B cell (primary cell): ENCODE measurements at regions not wholly inside any gene's neighbourhood (a gene's known extent, or its start where the extent isn't known, plus 50 kb on each side); places are given as distances from the start of the nearest gene placed in this dataset.

Experiments used
- ATAC-seq: fragments of 200-7000 bp; cut with Tn5 transposase; one replicate; pipeline ENCODE4 v1.10.0; 2021; ENCODE audit warnings: low read depth, mild to moderate bottlenecking, moderate number of reproducible peaks, moderate library complexity
- CTCF ChIA-PET: fragments of 350-600 bp; sonication (Branson Sonifier 250); formaldehyde crosslinking; loops from one replicate; lab custom pipeline; 2021; ENCODE audit warnings: antibody characterized with exemption, inconsistent platforms; lab: Charles Lee
- POLR2A ChIA-PET: fragments of 350-600 bp; sonication (Branson Sonifier 250); formaldehyde crosslinking; loops from one replicate; lab custom pipeline; 2021; ENCODE audit warnings: antibody characterized with exemption; lab: Charles Lee
- DNase-seq: peaks from one replicate; pipeline ENCODE4 v3.0.0; 2013
- H2AFZ ChIP-seq: 2 replicates; pipeline ENCODE4 v1.6.1; 2012; ENCODE audit warnings: mild to moderate bottlenecking, low read depth, low read length; ENCODE audit not compliant: insufficient read depth, poor library complexity, severe bottlenecking
- H3K27ac ChIP-seq, 2 donors: 1 replicate in 1 of 2; 2 replicates in 1 of 2; pipeline ENCODE4 v1.5.1; 2012 to 2013; ENCODE audit warnings: low read length in 2 of 2, mild to moderate bottlenecking in 2 of 2, moderate library complexity in 1 of 2
- H3K27me3 ChIP-seq, 4 experiments: fragments of 200-600 bp in 1 of 4; sonication (generic) in 1 of 4; replicated peaks in 1 of 4; 1 replicate in 2 of 4; 2 replicates in 2 of 4; pipeline versions ENCODE4 v1.6.1 to v1.7.0; 2013 to 2016; ENCODE audit warnings: low read length in 3 of 4, mild to moderate bottlenecking in 2 of 4, mixed read lengths in 1 of 4, moderate library complexity in 1 of 4; ENCODE audit not compliant: insufficient read depth in 4 of 4, control insufficient read depth in 3 of 4; ENCODE audit errors: control extremely low read depth in 1 of 4
- H3K36me3 ChIP-seq, 2 experiments: replicated peaks in 1 of 2; 1 replicate in 1 of 2; 2 replicates in 1 of 2; pipeline versions ENCODE4 v1.6.1 to v1.7.1; 2013; ENCODE audit warnings: low read length in 1 of 2; ENCODE audit not compliant: insufficient read depth in 2 of 2, control insufficient read depth in 1 of 2; ENCODE audit errors: control extremely low read depth in 1 of 2, extremely low read depth in 1 of 2
- H3K4me1 ChIP-seq, 2 donors: fragments of 200-600 bp in 1 of 2; sonication (generic) in 1 of 2; 1 replicate in 1 of 2; 2 replicates in 1 of 2; pipeline versions ENCODE4 v1.5.1 to v1.6.1; 2013 to 2017; ENCODE audit warnings: low read length in 2 of 2; ENCODE audit not compliant: control insufficient read depth in 2 of 2, insufficient read depth in 2 of 2
- H3K4me2 ChIP-seq: replicated peaks from 2 replicates; pipeline ENCODE3; 2012; ENCODE audit warnings: mild to moderate bottlenecking, low read depth, low read length; ENCODE audit not compliant: poor library complexity, severe bottlenecking
- H3K4me3 ChIP-seq, 5 experiments: fragments of 200-600 bp in 1 of 5; sonication (generic) in 1 of 5; 1 replicate in 3 of 5; 2 replicates in 2 of 5; pipeline versions ENCODE4 v1.5.1 to v1.7.0; 2011 to 2016; ENCODE audit warnings: low read length in 4 of 5, mild to moderate bottlenecking in 4 of 5, low read depth in 2 of 5, control low read depth in 1 of 5, moderate library complexity in 1 of 5; ENCODE audit not compliant: insufficient read depth in 1 of 5; ENCODE audit errors: control extremely low read depth in 1 of 5, extremely low read depth in 1 of 5
- H3K79me2 ChIP-seq: fragments of 200-600 bp; sonication (generic); one replicate; pipeline ENCODE4 v1.6.0; 2016; ENCODE audit warnings: low read length; ENCODE audit not compliant: control insufficient read depth, insufficient read depth
- H3K9ac ChIP-seq: fragments of 200-600 bp; sonication (generic); 2 replicates; pipeline ENCODE4 v1.6.1; 2017; ENCODE audit warnings: mild to moderate bottlenecking, low read length, moderate library complexity
- H3K9me3 ChIP-seq, 3 donors: one replicate each; pipeline versions ENCODE4 v1.6.1 to v1.7.1; 2013; ENCODE audit warnings: low read length in 2 of 3; ENCODE audit not compliant: control insufficient read depth in 2 of 3, insufficient read depth in 1 of 3; ENCODE audit errors: control extremely low read depth in 1 of 3
- H4K20me1 ChIP-seq: 2 replicates; pipeline ENCODE4 v1.6.0; 2012; ENCODE audit warnings: mild to moderate bottlenecking, low read length; ENCODE audit not compliant: insufficient read depth, control insufficient read depth, poor library complexity, severe bottlenecking
- H3K27ac Mint-ChIP-seq: one replicate; pipeline ENCODE4 v1.8.0; 2021; ENCODE audit warnings: mixed read lengths
- H3K27me3 Mint-ChIP-seq: one replicate; pipeline ENCODE4 v1.8.0; 2021; ENCODE audit warnings: mixed read lengths
- H3K4me1 Mint-ChIP-seq: one replicate; pipeline ENCODE4 v1.8.0; 2021; ENCODE audit warnings: mixed read lengths
- H3K4me3 Mint-ChIP-seq: one replicate; pipeline ENCODE4 v1.8.0; 2021; ENCODE audit warnings: mixed read lengths
- H3K9me3 Mint-ChIP-seq: one replicate; pipeline ENCODE4 v1.8.0; 2022; ENCODE audit warnings: mixed read lengths; ENCODE audit not compliant: insufficient read depth
- CTCF ChIP-seq: fragments of 200-600 bp; IDR thresholded peaks from one replicate; pipeline ENCODE4 v1.8.0; 2022; ENCODE audit warnings: antibody characterized with exemption, mild to moderate bottlenecking
- EZH2 ChIP-seq: IDR thresholded peaks from 2 replicates; pipeline ENCODE4 v1.6.1; 2012; ENCODE audit warnings: borderline replicate concordance, low read depth, mild to moderate bottlenecking, moderate library complexity, low read length; ENCODE audit not compliant: insufficient read depth, poor library complexity, severe bottlenecking
- WGBS: methylation state at CpG from one replicate; pipeline ENCODE4 v1.1.5; 2013; ENCODE audit warnings: missing lambda C conversion rate; ENCODE audit not compliant: insufficient coverage; 5-methylcytosine and 5-hydroxymethylcytosine counted together
- intact Hi-C: fragments of 100-400 bp; cut with micrococcal nuclease; formaldehyde crosslinking; loops from one replicate; pipeline ENCODE4 v1.10.0; 2022

GRCh38 chr13:67355812-67356476, 125.8 kb upstream of the PCDH9 start:
- ATAC-seq (no peak), DNase-seq (no peak)
- no peaks in the 10 kb centered on the region for H3K79me2 ChIP-seq
- Mint-ChIP-seq H3K4me3 (no peak overlapping the region), H3K27me3 (no peaks in the 10 kb centered on the region), H3K4me1 (peaks cover 3% of the 10 kb centered on the region), H3K27ac (no peak overlapping the region), H3K9me3 (no peaks in the 10 kb centered on the region)
- 84% methylated on average over 4 of the region's 6 CpGs for WGBS
- H3K27ac ChIP-seq, result no peak overlapping the region
- H2AFZ ChIP-seq, result no peak overlapping the region
- TF ChIP-seq CTCF (no peak), EZH2 (no peak)
- H3K36me3 ChIP-seq, result no peaks in the 10 kb centered on the region
- POLR2A ChIA-PET, result no interaction called here
- no peaks in the 10 kb centered on the region for H3K27me3 ChIP-seq
- no peak overlapping the region for H3K9ac ChIP-seq
- no peak overlapping the region for H3K4me2 ChIP-seq
- H3K9me3 ChIP-seq, result no peaks in the 10 kb centered on the region
- CTCF ChIA-PET, result no interaction called here
- no peak overlapping the region for H3K4me3 ChIP-seq
- no peaks in the 10 kb centered on the region for H4K20me1 ChIP-seq
- intact Hi-C loops, result no loop called here
- no peaks in the 10 kb centered on the region for H3K4me1 ChIP-seq

GRCh38 chr13:67353941-67354340, 123.8 kb upstream of the PCDH9 start:
- CTCF ChIA-PET, result no interaction called here
- POLR2A ChIA-PET, result no interaction called here
- Histone ChIP-seq H3K4me3 (no peak overlapping the region), H3K79me2 (no peaks in the 10 kb centered on the region), H4K20me1 (no peaks in the 10 kb centered on the region), H3K36me3 (no peaks in the 10 kb centered on the region), H3K4me1 (no peaks in the 10 kb centered on the region), H3K4me2 (peak overlapping the region; percentile 22), H2AFZ (no peak overlapping the region), H3K27ac (no peak overlapping the region), H3K9me3 (no peaks in the 10 kb centered on the region), H3K9ac (no peak overlapping the region), H3K27me3 (no peaks in the 10 kb centered on the region)
- H3K4me3 Mint-ChIP-seq, result no peak overlapping the region
- H3K9me3 Mint-ChIP-seq, result no peaks in the 10 kb centered on the region
- ATAC-seq (no peak), DNase-seq (no peak)
- intact Hi-C loops, result no loop called here
- no peaks in the 10 kb centered on the region for H3K27me3 Mint-ChIP-seq
- no peak overlapping the region for H3K27ac Mint-ChIP-seq
- peaks cover 3% of the 10 kb centered on the region for H3K4me1 Mint-ChIP-seq
- WGBS, result no CpG with 5 or more reads among the region's 2 CpGs
- no peak for TF ChIP-seq CTCF
- TF ChIP-seq EZH2, result no peak
